ENCODE measurements at regions not wholly inside any gene's neighbourhood (a gene's known extent, or its start where the extent isn't known, plus 50 kb on each side); places are given as distances from the start of the nearest gene placed in this dataset.

- TF ChIP-seq, protein P1, sequence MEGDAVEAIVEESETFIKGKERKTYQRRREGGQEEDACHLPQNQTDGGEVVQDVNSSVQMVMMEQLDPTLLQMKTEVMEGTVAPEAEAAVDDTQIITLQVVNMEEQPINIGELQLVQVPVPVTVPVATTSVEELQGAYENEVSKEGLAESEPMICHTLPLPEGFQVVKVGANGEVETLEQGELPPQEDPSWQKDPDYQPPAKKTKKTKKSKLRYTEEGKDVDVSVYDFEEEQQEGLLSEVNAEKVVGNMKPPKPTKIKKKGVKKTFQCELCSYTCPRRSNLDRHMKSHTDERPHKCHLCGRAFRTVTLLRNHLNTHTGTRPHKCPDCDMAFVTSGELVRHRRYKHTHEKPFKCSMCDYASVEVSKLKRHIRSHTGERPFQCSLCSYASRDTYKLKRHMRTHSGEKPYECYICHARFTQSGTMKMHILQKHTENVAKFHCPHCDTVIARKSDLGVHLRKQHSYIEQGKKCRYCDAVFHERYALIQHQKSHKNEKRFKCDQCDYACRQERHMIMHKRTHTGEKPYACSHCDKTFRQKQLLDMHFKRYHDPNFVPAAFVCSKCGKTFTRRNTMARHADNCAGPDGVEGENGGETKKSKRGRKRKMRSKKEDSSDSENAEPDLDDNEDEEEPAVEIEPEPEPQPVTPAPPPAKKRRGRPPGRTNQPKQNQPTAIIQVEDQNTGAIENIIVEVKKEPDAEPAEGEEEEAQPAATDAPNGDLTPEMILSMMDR (IDR thresholded peaks at IDR 0.05), result no peak
- no peak for TF ChIP-seq POLR2A (IDR thresholded peaks at IDR 0.05)
These were observed 327.0 kb downstream of the IZUMO3 start for GRCh38 chr9:24218656-24219055.
